Transverse colon (tissue), 4 donors: ENCODE measurements at regions not wholly inside any gene's neighbourhood (a gene's known extent, or its start where the extent isn't known, plus 50 kb on each side); places are given as distances from the start of the nearest gene placed in this dataset.

ENCODE experiments used
- DNase-seq: peaks from one replicate; pipeline ENCODE4 v3.0.0-alpha.2; 2019
- H3K27ac ChIP-seq, 4 donors: fragments of 200-600 bp; sonication (generic); 2 replicates each; pipeline ENCODE4 v1.5.1; 2016 to 2018; ENCODE audit warnings: inconsistent platforms in 4 of 4
- H3K27me3 ChIP-seq: fragments of 200-600 bp; sonication (generic); 2 replicates; pipeline ENCODE4 v1.5.1; 2017; ENCODE audit warnings: inconsistent platforms
- H3K36me3 ChIP-seq, 4 donors: fragments of 200-600 bp; sonication (generic); 2 replicates each; pipeline ENCODE4 v1.5.1; 2017 to 2019; ENCODE audit warnings: inconsistent platforms in 4 of 4
- H3K4me1 ChIP-seq, 4 donors: fragments of 200-600 bp; sonication (generic); 2 replicates each; pipeline ENCODE4 v1.5.1; 2017 to 2020; ENCODE audit warnings: inconsistent platforms in 4 of 4
- H3K4me3 ChIP-seq, 4 donors: fragments of 200-600 bp; sonication (generic); 1 replicate in 1 of 4; 2 replicates in 3 of 4; pipeline versions ENCODE4 v1.5.1 to v1.6.1; 2017 to 2019; ENCODE audit warnings: inconsistent platforms in 4 of 4
- H3K9me3 ChIP-seq, 2 donors: fragments of 200-600 bp; sonication (generic); 2 replicates each; pipeline ENCODE4 v1.5.1; 2017 to 2019; ENCODE audit warnings: inconsistent platforms in 2 of 2
- CTCF ChIP-seq, 5 experiments: fragments of 200-600 bp in 3 of 5; fragments of 450-650 bp in 2 of 5; sonication (generic) in 3 of 5; IDR thresholded peaks; 1 replicate in 2 of 5; 2 replicates in 3 of 5; pipeline ENCODE4 v1.5.1; 2016 to 2017; ENCODE audit warnings: antibody characterized with exemption in 5 of 5, inconsistent platforms in 3 of 5, mild to moderate bottlenecking in 2 of 5, moderate library complexity in 1 of 5
- EP300 ChIP-seq: sonication (generic); formaldehyde crosslinking; IDR thresholded peaks from one replicate; pipeline ENCODE4 v1.6.1; 2017; ENCODE audit warnings: antibody characterized with exemption, low read depth
- POLR2A ChIP-seq: fragments of 450-650 bp; IDR thresholded peaks from one replicate; pipeline ENCODE4 v1.6.1; 2016; ENCODE audit warnings: antibody characterized with exemption, mild to moderate bottlenecking, moderate library complexity
- POLR2AphosphoS5 ChIP-seq, 3 donors: sonication (generic); formaldehyde crosslinking; IDR thresholded peaks; one replicate each; pipeline ENCODE4 v1.6.1; 2016; ENCODE audit warnings: antibody characterized with exemption in 3 of 3
- WGBS, 2 donors: methylation state at CpG; one replicate each; pipeline ENCODE4 v1.1.5; 2018; ENCODE audit warnings: low coverage in 1 of 2; 5-methylcytosine and 5-hydroxymethylcytosine counted together
- in situ Hi-C, 4 donors: fragments of 200-750 bp; cut with MboI; loops; one replicate each; pipeline versions ENCODE4 v1.15.0 to v1.15.1; 2017; ENCODE audit warnings: low sequenced_read_pairs in 3 of 4, low pct_ligation_motif_present in 1 of 4, low pct_unique_long_range_greater_than_20kb in 1 of 4
- intact Hi-C: fragments of 100-400 bp; cut with DNase I; formaldehyde crosslinking; loops from one replicate; pipeline ENCODE4 v1.15.1; 2023; ENCODE audit warnings: low total_unique reads

- no peak overlapping the region for H3K4me3 ChIP-seq
- intact Hi-C loops, result no loop called here
- no peak overlapping the region for H3K27ac ChIP-seq
- DNase-seq, result no peak
- in situ Hi-C loops, result no loop called here
- no peaks in the 10 kb centered on the region for H3K9me3 ChIP-seq
- H3K27me3 ChIP-seq, result no peaks in the 10 kb centered on the region
- no peaks in the 10 kb centered on the region for H3K4me1 ChIP-seq
- no peaks in the 10 kb centered on the region for H3K36me3 ChIP-seq
- no peak for TF ChIP-seq EP300
- no peak for TF ChIP-seq POLR2A
- TF ChIP-seq CTCF (IDR thresholded peaks at IDR 0.05), result no peak
- no peak for TF ChIP-seq POLR2AphosphoS5 (IDR thresholded peaks at IDR 0.05)
These were observed 558.3 kb downstream of the TNS1 start for GRCh38 chr2:217444509-217444908.

GRCh38 chr2:217443601-217444000 lies 559.2 kb downstream of the TNS1 start:
- intact Hi-C loops, result no loop called here

GRCh38 chr2:217440000-217440399 lies 562.8 kb downstream of the TNS1 start:
- H3K36me3 ChIP-seq, result no peaks in the 10 kb centered on the region
- TF ChIP-seq EP300, result no peak
- TF ChIP-seq POLR2A, result no peak
- TF ChIP-seq POLR2AphosphoS5 (IDR thresholded peaks at IDR 0.05), result no peak
- TF ChIP-seq CTCF (IDR thresholded peaks at IDR 0.05), result no peak
- intact Hi-C loops (no loop called here), in situ Hi-C loops (no loop called here)
- peak overlapping the region; percentile 28 to 50 (median 38) for H3K27ac ChIP-seq
- no peak for DNase-seq
- no peaks in the 10 kb centered on the region for H3K9me3 ChIP-seq
- no peaks in the 10 kb centered on the region for H3K27me3 ChIP-seq
- H3K4me1 ChIP-seq, result peaks cover 3 to 26% (median 13%) of the 10 kb centered on the region in 4 donors
- no peak overlapping the region for H3K4me3 ChIP-seq
- WGBS, 2 donors, result 38 to 47% methylated on average over 1 of the region's 1 CpG

More at GRCh38 chr2:217443601-217444000, 559.2 kb downstream of the TNS1 start:
- in situ Hi-C loops, result no loop called here
- H3K27me3 ChIP-seq, result no peaks in the 10 kb centered on the region
- no peaks in the 10 kb centered on the region for H3K4me1 ChIP-seq
- H3K36me3 ChIP-seq, result no peaks in the 10 kb centered on the region
- H3K27ac ChIP-seq, result no peak overlapping the region
- no peak overlapping the region for H3K4me3 ChIP-seq
- H3K9me3 ChIP-seq, result no peaks in the 10 kb centered on the region
- no peak for DNase-seq
- WGBS, 2 donors, result 89 to 100% methylated on average over 1 of the region's 1 CpG
- TF ChIP-seq POLR2AphosphoS5 (IDR thresholded peaks at IDR 0.05) (no peak), POLR2A (no peak), CTCF (IDR thresholded peaks at IDR 0.05) (no peak), EP300 (no peak)

- intact Hi-C loops, result no loop called here
- no peaks in the 10 kb centered on the region for H3K9me3 ChIP-seq
- H3K27me3 ChIP-seq, result no peaks in the 10 kb centered on the region
- no peak overlapping the region for H3K4me3 ChIP-seq
- in situ Hi-C loops, result no loop called here
- H3K36me3 ChIP-seq, result no peaks in the 10 kb centered on the region
- no peak for DNase-seq
- peak overlapping the region in 2 of 4 donors; percentile 63 to 66 for H3K27ac ChIP-seq
- no peak for TF ChIP-seq POLR2A
- no peak for TF ChIP-seq EP300
- TF ChIP-seq CTCF (IDR thresholded peaks at IDR 0.05), result no peak
- TF ChIP-seq POLR2AphosphoS5 (IDR thresholded peaks at IDR 0.05), result no peak
- peaks cover 7 to 34% (median 20%) of the 10 kb centered on the region in 4 donors for H3K4me1 ChIP-seq
- 89% methylated on average over 1 of the region's 1 CpG; no CpG with 5 or more reads in 1 of the 2 donors for WGBS, 2 donors
These were observed 564.0 kb downstream of the TNS1 start for GRCh38 chr2:217438821-217439220.
